GM12872 (cell line): ENCODE measurements at regions not wholly inside any gene's neighbourhood (a gene's known extent, or its start where the extent isn't known, plus 50 kb on each side); places are given as distances from the start of the nearest gene placed in this dataset.

Source experiments
- CTCF ChIP-seq: IDR thresholded peaks from 3 replicates; pipeline ENCODE4 v1.5.1; 2011; ENCODE audit warnings: low read depth, mild to moderate bottlenecking, low read length, moderate library complexity; ENCODE audit not compliant: insufficient read depth

DNA sequence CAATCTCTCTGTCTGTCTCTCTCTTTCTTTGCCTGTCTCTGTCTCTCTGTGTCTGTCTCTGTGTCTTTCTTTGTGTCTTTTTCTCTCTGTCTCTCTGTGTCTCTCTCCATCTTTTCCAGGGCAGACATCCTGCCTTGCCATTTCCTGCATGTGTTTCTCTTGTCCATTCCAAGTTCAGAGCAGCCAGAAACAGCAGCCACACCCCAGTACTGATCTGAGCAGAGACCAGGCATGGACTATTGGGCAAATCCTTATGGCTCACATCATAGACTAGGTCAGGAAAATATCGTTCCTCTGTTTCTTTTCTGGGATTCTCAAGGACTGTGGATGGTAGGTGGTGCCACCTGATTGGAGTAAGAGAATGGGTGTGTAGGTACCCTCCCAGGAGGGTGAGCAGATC is 95.8 kb downstream of the RAMP3 start:
- no peak for TF ChIP-seq CTCF

GRCh38 chr7:45255187-45255586 is 97.6 kb downstream of the RAMP3 start:
- no peak for TF ChIP-seq CTCF

DNA sequence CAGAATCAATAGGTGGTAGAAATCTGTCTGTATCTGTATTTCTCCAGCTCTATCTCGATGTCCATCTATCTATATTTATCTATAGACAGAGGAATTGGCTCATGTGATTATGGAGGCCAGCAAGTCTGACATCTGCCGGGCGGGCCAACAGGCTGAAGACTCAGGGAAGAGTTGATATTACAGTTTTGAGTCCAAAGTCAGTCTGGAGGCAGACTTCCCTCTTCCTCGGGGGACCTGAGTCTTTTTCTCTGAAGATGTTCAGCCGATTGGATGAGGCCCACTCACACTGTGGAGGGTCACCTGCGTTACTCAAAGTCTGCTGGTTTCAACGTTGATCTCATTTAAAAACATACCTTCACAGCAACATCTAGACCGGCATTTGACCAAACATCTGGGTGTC is 98.7 kb downstream of the RAMP3 start:
- no peak for TF ChIP-seq CTCF

DNA sequence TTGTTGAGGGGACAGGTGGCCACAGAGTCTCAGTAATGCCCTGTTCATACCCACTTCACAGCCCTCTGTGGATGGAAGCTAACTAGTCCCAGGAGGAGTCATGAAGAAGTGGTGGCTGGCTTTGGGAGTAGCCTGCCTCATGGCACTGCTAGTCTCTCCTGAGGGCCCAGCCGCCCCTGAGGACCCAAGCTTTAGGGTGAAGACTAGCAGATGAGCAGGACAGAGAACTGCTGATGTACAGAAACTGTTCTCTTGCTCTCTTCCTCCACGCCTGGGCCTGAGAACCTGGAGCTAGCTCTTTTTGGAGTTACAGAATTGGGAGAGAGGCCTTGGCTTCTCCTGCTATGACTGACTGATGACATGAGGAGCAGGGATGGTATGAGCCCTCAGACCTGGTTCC is 99.2 kb downstream of the RAMP3 start:
- no peak for TF ChIP-seq CTCF

DNA sequence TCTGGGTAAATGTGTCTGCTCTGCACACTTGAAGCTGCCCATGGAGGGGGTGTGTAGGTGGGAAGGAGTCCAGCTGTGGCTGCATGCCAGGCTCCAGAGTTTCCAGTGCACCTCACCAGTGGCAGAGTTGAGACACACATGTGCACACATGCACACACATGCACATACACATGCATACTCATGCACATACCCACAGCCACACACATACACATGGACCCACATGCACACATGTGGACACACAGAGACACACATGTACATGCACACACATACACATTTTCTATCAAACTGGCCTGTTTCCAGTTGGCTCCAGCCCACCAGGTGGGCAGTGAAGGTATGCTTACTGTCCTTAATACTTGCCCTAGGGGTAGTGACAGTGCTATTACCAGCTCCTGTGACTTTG is 99.7 kb downstream of the RAMP3 start:
- no peak for TF ChIP-seq CTCF

DNA sequence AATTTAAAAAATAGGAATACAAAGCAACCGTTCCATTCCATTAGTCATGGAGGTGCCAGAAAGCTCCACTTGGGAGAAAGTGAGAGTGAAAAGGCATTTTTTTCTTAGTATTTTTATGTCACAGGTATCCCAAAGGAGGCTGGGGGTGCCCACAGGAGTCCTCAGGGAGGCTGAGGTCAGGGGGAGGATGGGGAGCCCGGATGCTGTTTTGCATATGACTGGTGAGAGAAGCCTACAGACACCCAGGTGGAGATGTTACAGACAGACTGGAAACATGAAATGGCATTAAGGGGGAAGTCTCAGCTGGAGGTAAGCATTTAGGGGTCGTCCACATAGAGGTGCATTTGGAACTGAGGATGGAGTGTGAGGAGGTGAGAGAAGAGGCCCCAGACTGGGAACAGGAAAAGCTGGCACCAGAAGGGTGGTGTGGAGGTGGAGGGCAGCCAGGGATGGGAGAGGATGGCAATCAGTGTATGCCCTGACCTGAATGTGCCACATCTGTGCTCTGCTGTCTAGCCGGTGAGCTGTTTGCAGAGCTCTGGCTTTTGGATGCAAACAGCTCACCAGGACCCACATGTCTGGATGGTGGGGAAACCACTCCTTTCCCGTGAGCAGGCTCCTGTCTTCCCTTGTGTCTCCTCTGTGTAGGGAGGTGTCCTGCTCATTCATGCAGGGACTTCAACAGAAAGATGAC is 101.1 kb downstream of the RAMP3 start:
- TF ChIP-seq CTCF, result no peak

DNA sequence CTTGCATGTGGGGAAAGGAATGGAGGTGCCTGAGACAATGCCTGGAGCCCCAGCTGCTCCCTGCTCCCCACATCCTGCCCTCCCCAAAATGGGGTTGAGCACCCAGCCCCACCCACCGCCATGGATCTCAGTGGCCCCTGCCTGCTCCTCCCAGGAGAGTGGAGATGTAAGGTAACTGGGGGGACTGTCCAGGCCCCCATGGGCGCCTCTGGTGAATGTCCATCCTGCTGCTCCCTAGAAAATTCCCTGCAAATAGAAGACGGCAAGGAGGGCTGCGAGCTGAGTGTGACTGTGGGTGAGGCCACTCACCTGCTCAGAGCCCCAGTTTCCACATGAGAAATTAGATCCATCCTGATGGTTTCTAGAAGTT is 101.6 kb downstream of the RAMP3 start:
- TF ChIP-seq CTCF, result no peak
